CD14-positive monocyte (primary cell): ENCODE measurements at regions not wholly inside any gene's neighbourhood (a gene's known extent, or its start where the extent isn't known, plus 50 kb on each side); places are given as distances from the start of the nearest gene placed in this dataset.

ENCODE experiments used
- DNase-seq, 3 donors: peaks; one replicate each; pipeline ENCODE4 v3.0.0-alpha.2; 2011 to 2022
- H2AFZ ChIP-seq: 2 replicates; pipeline ENCODE4 v1.6.0; 2012; ENCODE audit warnings: mild to moderate bottlenecking, low read depth, low read length, inconsistent platforms; ENCODE audit not compliant: insufficient read depth, poor library complexity, severe bottlenecking
- H3K27ac ChIP-seq, 2 donors: 1 replicate in 1 of 2; 2 replicates in 1 of 2; pipeline ENCODE4 v1.5.1; 2012 to 2013; ENCODE audit warnings: low read length in 2 of 2, control low read depth in 1 of 2, inconsistent platforms in 1 of 2, low read depth in 1 of 2, mild to moderate bottlenecking in 1 of 2
- H3K27me3 ChIP-seq, 2 donors: one replicate each; pipeline versions ENCODE4 v1.6.0 to v1.6.1; 2011 to 2013; ENCODE audit warnings: low read length in 2 of 2; ENCODE audit not compliant: control insufficient read depth in 2 of 2, insufficient read depth in 2 of 2
- H3K36me3 ChIP-seq, 2 donors: replicated peaks in 1 of 2; 1 replicate in 1 of 2; 2 replicates in 1 of 2; pipeline versions ENCODE4 v1.5.1 to v1.6.1; 2012 to 2013; ENCODE audit warnings: low read length in 2 of 2, control low read depth in 1 of 2, inconsistent platforms in 1 of 2, mild to moderate bottlenecking in 1 of 2; ENCODE audit not compliant: insufficient read depth in 2 of 2, control insufficient read depth in 1 of 2
- H3K4me1 ChIP-seq, 2 donors: 1 replicate in 1 of 2; 2 replicates in 1 of 2; pipeline versions ENCODE4 v1.5.1 to v1.6.1; 2012 to 2013; ENCODE audit warnings: low read length in 2 of 2, control low read depth in 1 of 2, inconsistent platforms in 1 of 2, mild to moderate bottlenecking in 1 of 2, moderate library complexity in 1 of 2; ENCODE audit not compliant: insufficient read depth in 2 of 2, control insufficient read depth in 1 of 2
- H3K4me2 ChIP-seq: replicated peaks from 2 replicates; pipeline ENCODE3; 2012; ENCODE audit warnings: low read length, moderate library complexity, mild to moderate bottlenecking; ENCODE audit not compliant: poor library complexity, severe bottlenecking; ENCODE audit errors: extremely low read depth
- H3K4me3 ChIP-seq, 3 experiments: fragments of 200-600 bp in 1 of 3; sonication (generic) in 1 of 3; replicated peaks in 1 of 3; 1 replicate in 2 of 3; 2 replicates in 1 of 3; pipeline ENCODE4 v1.5.1; 2011 to 2013; ENCODE audit warnings: low read length in 3 of 3, mild to moderate bottlenecking in 3 of 3, control low read depth in 2 of 3, low read depth in 2 of 3, inconsistent platforms in 1 of 3, moderate library complexity in 1 of 3
- H3K79me2 ChIP-seq: 2 replicates; pipeline ENCODE4 v1.6.0; 2012; ENCODE audit warnings: mild to moderate bottlenecking, control low read depth, inconsistent platforms, low read length, moderate library complexity; ENCODE audit not compliant: insufficient read depth
- H3K9ac ChIP-seq: 2 replicates; pipeline ENCODE4 v1.6.0; 2017; ENCODE audit warnings: low read length, mild to moderate bottlenecking; ENCODE audit not compliant: insufficient read depth, poor library complexity, severe bottlenecking
- H3K9me3 ChIP-seq, 2 donors: replicated peaks in 1 of 2; 1 replicate in 1 of 2; 2 replicates in 1 of 2; pipeline versions ENCODE4 v1.5.1 to v1.6.1; 2012 to 2013; ENCODE audit warnings: low read length in 2 of 2, control low read depth in 1 of 2; ENCODE audit not compliant: control insufficient read depth in 1 of 2, insufficient read depth in 1 of 2
- H4K20me1 ChIP-seq: 2 replicates; pipeline ENCODE4 v1.6.0; 2012; ENCODE audit warnings: mild to moderate bottlenecking, low read length, control low read depth, moderate library complexity; ENCODE audit not compliant: insufficient read depth
- H3K27ac Mint-ChIP-seq, 7 donors: one replicate each; pipeline ENCODE4 v1.8.0; 2020; ENCODE audit warnings: mild to moderate bottlenecking in 7 of 7, mixed read lengths in 7 of 7, moderate library complexity in 6 of 7, inconsistent platforms in 2 of 7
- H3K27me3 Mint-ChIP-seq, 3 donors: one replicate each; pipeline ENCODE4 v1.8.0; 2021 to 2022; ENCODE audit warnings: low read depth in 3 of 3, mild to moderate bottlenecking in 3 of 3, mixed read lengths in 3 of 3, moderate library complexity in 3 of 3, inconsistent platforms in 1 of 3
- H3K36me3 Mint-ChIP-seq, 2 donors: one replicate each; pipeline ENCODE4 v1.8.0; 2020; ENCODE audit warnings: mixed read lengths in 2 of 2, inconsistent platforms in 1 of 2, mild to moderate bottlenecking in 1 of 2
- H3K4me1 Mint-ChIP-seq: one replicate; pipeline ENCODE4 v1.8.0; 2020; ENCODE audit warnings: mild to moderate bottlenecking, mixed read lengths
- H3K4me3 Mint-ChIP-seq, 2 donors: one replicate each; pipeline ENCODE4 v1.8.0; 2020; ENCODE audit warnings: mild to moderate bottlenecking in 2 of 2, mixed read lengths in 2 of 2, moderate library complexity in 1 of 2
- H3K9me3 Mint-ChIP-seq, 7 donors: one replicate each; pipeline ENCODE4 v1.8.0; 2020 to 2022; ENCODE audit warnings: mixed read lengths in 7 of 7, mild to moderate bottlenecking in 6 of 7, moderate library complexity in 6 of 7, inconsistent platforms in 2 of 7
- WGBS: methylation state at CpG from one replicate; pipeline ENCODE4 v1.1.5; 2013; ENCODE audit warnings: missing lambda C conversion rate; ENCODE audit not compliant: insufficient coverage; 5-methylcytosine and 5-hydroxymethylcytosine counted together
- intact Hi-C, 2 donors: fragments of 100-400 bp; cut with micrococcal nuclease; formaldehyde crosslinking; loops; one replicate each; pipeline versions ENCODE4 v1.15.0 to v1.15.1; 2023
- TF ChIP-seq, protein P1 (sequence below): fragments of 200-600 bp; IDR thresholded peaks from one replicate; pipeline ENCODE4 v1.8.0; 2022; ENCODE audit warnings: antibody characterized with exemption, mild to moderate bottlenecking

DNA sequence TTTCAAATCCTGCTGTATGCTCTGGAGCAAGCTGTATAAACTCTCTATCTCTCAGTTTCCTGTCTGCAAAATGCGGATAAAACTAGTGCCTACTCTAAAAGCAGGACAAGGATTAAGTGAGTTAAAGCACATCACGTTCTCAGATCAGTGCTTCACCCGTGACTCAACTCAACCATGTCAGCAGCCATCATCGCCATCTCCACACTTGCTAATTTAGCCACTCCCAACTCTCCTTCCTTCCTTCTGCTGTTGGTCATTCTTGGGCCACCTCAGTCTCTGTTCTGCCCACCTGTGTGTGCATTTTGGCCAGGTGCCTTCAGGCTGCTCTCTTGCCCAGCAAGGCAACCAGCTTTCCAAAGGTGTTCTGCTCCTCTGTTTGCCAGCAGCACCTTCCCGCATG is 260.0 kb upstream of the CDYL start:
- Mint-ChIP-seq H3K4me3 (no peak overlapping the region), H3K9me3 (peaks cover 0 to 8% (median 3%) of the 10 kb centered on the region in 7 donors), H3K36me3 (no peaks in the 10 kb centered on the region), H3K27ac (no peak overlapping the region), H3K27me3 (peaks cover 3 to 10% (median 5%) of the 10 kb centered on the region in 3 donors), H3K4me1 (no peaks in the 10 kb centered on the region)
- intact Hi-C loops = no loop called here
- Histone ChIP-seq H3K27me3 (no peaks in the 10 kb centered on the region), H3K36me3 (no peaks in the 10 kb centered on the region), H4K20me1 (no peaks in the 10 kb centered on the region), H3K4me2 (no peak overlapping the region), H3K79me2 (no peaks in the 10 kb centered on the region), H3K9ac (no peak overlapping the region), H3K9me3 (no peaks in the 10 kb centered on the region), H3K4me1 (no peaks in the 10 kb centered on the region), H3K4me3 (no peak overlapping the region), H2AFZ (no peak overlapping the region), H3K27ac (no peak overlapping the region)
- DNase-seq = no peak
- TF ChIP-seq, protein P1, sequence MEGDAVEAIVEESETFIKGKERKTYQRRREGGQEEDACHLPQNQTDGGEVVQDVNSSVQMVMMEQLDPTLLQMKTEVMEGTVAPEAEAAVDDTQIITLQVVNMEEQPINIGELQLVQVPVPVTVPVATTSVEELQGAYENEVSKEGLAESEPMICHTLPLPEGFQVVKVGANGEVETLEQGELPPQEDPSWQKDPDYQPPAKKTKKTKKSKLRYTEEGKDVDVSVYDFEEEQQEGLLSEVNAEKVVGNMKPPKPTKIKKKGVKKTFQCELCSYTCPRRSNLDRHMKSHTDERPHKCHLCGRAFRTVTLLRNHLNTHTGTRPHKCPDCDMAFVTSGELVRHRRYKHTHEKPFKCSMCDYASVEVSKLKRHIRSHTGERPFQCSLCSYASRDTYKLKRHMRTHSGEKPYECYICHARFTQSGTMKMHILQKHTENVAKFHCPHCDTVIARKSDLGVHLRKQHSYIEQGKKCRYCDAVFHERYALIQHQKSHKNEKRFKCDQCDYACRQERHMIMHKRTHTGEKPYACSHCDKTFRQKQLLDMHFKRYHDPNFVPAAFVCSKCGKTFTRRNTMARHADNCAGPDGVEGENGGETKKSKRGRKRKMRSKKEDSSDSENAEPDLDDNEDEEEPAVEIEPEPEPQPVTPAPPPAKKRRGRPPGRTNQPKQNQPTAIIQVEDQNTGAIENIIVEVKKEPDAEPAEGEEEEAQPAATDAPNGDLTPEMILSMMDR = no peak
- 97% methylated on average over 5 of the region's 5 CpGs for WGBS

DNA sequence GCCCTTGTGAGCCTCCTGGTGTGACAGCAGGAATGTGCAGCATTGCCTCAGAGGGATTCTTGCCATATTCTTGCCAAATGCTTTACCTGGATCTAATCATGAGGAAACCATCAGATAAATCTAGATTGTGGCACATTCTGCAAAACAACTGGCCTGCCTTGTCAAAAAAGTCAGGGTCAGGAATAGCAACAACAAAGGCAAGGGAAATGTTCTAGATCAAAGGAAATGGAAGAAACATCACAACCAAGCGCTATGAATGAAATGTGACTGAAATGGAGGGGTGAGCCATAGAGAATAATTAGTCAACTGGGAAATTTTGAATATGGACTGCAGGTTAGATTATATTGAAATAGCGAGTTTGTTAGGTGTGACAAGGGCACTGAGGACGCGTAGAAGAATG is 262.6 kb upstream of the CDYL start:
- Histone ChIP-seq H3K27ac (no peak overlapping the region), H2AFZ (no peak overlapping the region), H3K9ac (no peak overlapping the region), H3K4me2 (no peak overlapping the region), H3K27me3 (no peaks in the 10 kb centered on the region), H4K20me1 (no peaks in the 10 kb centered on the region), H3K79me2 (no peaks in the 10 kb centered on the region), H3K9me3 (peaks cover 0 to 4% of the 10 kb centered on the region in 2 donors), H3K36me3 (no peaks in the 10 kb centered on the region), H3K4me3 (no peak overlapping the region), H3K4me1 (no peaks in the 10 kb centered on the region)
- Mint-ChIP-seq H3K36me3 (no peaks in the 10 kb centered on the region), H3K4me3 (no peak overlapping the region), H3K27me3 (peaks cover 3 to 10% (median 7%) of the 10 kb centered on the region in 3 donors), H3K27ac (no peak overlapping the region), H3K9me3 (peaks cover 1 to 10% (median 4%) of the 10 kb centered on the region in 7 donors), H3K4me1 (no peaks in the 10 kb centered on the region)
- 96% methylated on average over 3 of the region's 4 CpGs for WGBS
- no peak for DNase-seq
- intact Hi-C loops = no loop called here
- TF ChIP-seq, protein P1 = no peak
